HG02759 (cell line): ENCODE measurements at regions not wholly inside any gene's neighbourhood (a gene's known extent, or its start where the extent isn't known, plus 50 kb on each side); places are given as distances from the start of the nearest gene placed in this dataset.
"Not testable (repeated sequence)": the region's sequence is repeated elsewhere in the genome, so short reads cannot be mapped to it uniquely, and the experiment has no call there.

Experiments used
- ATAC-seq: cut with Tn5 transposase; IDR thresholded peaks from one replicate; pipeline ENCODE4 v1.9.1; 2021; ENCODE audit warnings: mild to moderate bottlenecking, moderate library complexity; ENCODE audit not compliant: unreplicated experiment

- ATAC-seq = no peak
Observed at GRCh38 chr6:86487660-86488221, 449.6 kb upstream of the HTR1E start.

GRCh38 chr6:86478316-86478715, 459.0 kb upstream of the HTR1E start:
- not testable (repeated sequence) for ATAC-seq

DNA sequence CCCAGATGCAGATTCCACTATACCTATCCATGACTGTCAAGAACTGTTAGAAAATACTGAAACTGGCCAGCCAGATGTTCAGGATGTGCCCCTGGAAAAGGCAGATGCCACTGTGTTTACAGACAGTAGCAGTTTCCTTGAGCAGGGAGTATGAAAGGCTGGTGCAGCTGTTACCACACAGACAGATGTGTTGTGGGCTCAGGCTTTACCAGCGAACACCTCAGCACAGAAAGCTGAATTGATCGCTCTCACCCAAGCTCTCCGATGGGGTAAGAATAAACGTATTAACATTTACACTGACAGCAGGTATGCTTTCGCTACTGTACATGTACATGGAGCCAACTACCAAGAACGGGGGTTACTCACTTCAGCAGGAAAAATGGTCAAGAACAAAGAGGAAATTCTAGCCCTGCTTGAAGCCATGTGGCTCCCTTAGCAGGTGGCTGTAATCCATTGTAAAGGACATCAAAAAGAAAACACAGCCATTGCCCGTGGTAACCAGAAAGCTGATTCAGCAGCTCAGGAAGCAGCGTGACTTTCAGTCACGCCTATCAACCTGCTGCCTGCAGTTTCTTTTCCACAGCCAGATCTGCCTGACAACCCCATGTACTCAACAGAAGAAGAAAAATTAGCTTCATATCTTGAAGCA, 459.7 kb upstream of the HTR1E start:
- ATAC-seq = no peak

GRCh38 chr6:86476311-86476710, 461.0 kb upstream of the HTR1E start:
- no peak for ATAC-seq

- no peak for ATAC-seq
Observed at GRCh38 chr6:86474081-86474480, 463.2 kb upstream of the HTR1E start.

GRCh38 chr6:86471791-86472190, 465.5 kb upstream of the HTR1E start:
- ATAC-seq = no peak

DNA sequence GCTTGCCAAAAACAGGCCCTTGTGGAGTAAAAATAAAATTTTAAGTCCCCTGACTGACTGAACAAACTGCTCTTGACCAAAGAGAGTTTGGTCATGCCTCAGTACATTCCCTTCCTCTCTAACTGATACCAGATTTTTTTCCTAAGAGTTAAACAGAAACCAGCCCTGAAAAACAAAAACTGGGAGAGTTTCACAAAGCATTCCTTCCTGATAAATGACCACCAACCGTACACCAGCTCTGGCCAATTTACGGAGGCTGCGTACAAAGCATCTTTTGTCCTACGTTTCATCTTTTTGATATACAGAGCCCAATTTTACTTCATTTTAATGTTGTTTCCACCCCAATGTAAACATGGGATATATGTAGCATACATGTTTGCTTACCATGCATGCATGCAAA, 477.4 kb upstream of the HTR1E start:
- no peak for ATAC-seq

DNA sequence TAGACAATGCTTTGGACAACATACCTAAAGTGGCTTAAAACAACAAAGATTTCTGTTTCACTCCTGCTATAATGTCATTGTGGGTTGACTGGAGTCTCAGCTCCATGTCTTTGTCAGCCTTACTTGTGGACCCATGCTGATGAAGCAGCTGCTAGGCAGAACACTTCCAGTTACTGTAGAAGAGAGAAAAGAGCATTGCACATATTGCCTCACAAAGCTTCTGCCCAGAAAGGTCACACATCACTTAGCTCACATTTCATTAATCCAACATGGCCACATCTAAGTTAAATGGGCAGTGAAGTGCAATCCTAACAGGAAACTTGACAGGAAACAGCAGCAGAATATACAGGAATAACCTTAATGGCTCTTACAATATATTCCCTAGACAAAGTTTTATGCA, 480.5 kb upstream of the HTR1E start:
- no peak for ATAC-seq

GRCh38 chr6:86453232-86453631, 484.1 kb upstream of the HTR1E start:
- no peak for ATAC-seq

- no peak for ATAC-seq
Observed at GRCh38 chr6:86448398-86448797, 488.9 kb upstream of the HTR1E start.

GRCh38 chr6:86440608-86441007, 496.7 kb upstream of the HTR1E start:
- ATAC-seq = no peak

- ATAC-seq = no peak
Observed at GRCh38 chr6:86423571-86423970, 513.8 kb upstream of the HTR1E start.

DNA sequence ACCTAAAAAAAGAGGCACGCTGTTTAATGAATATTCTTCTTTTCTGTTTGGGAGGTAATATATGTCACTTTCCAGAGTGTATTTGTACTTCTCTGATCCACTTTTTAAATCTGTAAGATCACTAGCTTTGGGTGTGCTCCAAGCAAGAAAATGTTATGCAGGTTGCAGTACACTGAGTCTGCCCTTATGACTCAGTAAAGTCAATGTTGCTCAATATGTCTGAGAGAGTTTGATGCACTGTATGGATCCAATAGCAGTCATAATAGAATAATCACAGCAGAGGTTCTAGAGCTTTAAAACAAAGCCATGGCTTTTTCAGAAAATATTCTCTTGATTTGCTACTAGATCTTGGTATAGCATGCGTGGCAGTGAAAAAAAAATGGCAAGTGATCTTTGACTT, 525.3 kb upstream of the HTR1E start:
- ATAC-seq = no peak

GRCh38 chr6:86407128-86407527, 530.2 kb upstream of the HTR1E start:
- no peak for ATAC-seq

DNA sequence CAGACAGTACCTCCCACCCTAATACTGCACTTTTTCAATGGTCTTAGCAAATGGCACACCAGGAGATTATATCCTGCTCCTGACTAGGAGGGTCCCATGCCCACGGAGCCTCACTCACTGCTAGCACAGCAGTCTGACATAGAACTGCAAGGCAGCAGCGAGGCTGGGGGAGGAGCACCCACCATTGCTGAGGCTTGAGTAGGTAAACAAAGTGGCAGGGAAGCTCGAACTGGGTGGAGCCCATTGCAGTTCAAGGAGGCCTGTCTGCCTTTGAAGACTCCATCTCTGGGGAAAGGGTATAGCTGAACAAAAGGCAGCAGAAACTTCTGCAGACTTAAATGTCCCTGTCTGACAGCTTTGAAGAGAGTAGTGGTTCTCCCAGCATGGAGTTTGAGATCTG, 544.5 kb upstream of the HTR1E start:
- not testable (repeated sequence) for ATAC-seq

- ATAC-seq = no peak
Observed at GRCh38 chr6:86380571-86381125, 556.7 kb upstream of the HTR1E start.

- no peak for ATAC-seq
Observed at GRCh38 chr6:86357877-86358276, 579.5 kb upstream of the HTR1E start.

DNA sequence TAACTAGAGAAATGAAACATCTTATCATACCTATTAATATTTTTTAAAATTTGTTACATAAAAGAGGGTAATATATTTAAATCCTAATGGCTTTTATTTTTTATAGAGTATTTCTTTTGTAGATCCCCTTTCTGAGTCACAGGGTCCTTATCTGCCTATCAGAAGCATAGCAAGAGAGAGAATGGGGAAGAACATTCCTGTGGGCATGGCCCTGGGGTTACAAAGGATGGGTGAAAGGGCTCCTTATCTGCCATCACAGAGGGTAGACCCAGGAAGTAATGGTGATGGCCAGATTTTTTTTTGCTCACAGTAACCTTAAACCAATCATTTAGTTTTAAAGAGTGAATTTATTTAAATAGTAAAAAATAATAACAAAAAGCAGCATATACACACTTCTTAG, 582.1 kb upstream of the HTR1E start:
- ATAC-seq = no peak

GRCh38 chr6:86331919-86332318, 605.4 kb upstream of the HTR1E start:
- ATAC-seq = no peak

- ATAC-seq = no peak
Observed at GRCh38 chr6:86331265-86331840, 606.0 kb upstream of the HTR1E start.

DNA sequence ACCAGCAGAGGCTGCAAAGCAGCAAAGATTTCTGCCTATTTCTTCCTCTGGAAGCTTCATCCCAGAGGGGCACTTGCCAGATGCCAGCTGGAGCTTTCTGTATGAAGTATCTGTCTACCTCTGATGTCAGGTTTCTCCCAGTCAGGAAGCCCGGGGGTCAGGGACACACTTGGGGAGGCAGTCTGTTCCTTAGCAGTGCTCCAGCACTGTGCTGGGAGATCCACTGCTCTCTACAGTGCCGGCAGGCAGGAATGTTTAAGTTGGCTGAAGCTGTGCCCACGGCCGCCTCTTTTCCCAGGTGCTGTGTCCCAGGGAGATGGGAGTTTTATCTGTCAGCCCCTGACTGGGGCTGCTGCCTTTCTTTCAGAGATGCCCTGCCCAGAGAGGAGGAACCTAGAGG, 631.1 kb upstream of the HTR1E start:
- ATAC-seq = no peak

- no peak for ATAC-seq
Observed at GRCh38 chr6:86285876-86286275, 643.2 kb upstream of the SYNCRIP start.
